OCI-LY3 (cell line): ENCODE measurements at regions not wholly inside any gene's neighbourhood (a gene's known extent, or its start where the extent isn't known, plus 50 kb on each side); places are given as distances from the start of the nearest gene placed in this dataset.

ENCODE experiments used
- H2AFZ ChIP-seq: fragments of 200-600, 300-600 bp; shearing (Covaris generic); 2 replicates; pipeline ENCODE4 v1.6.0; 2014; ENCODE audit warnings: antibody characterized with exemption, low read depth, low read length
- H3K27ac ChIP-seq: fragments of 200-600, 300-600 bp; sonication (generic); 2 replicates; pipeline ENCODE4 v1.5.1; 2014; ENCODE audit warnings: mild to moderate bottlenecking, low read length, moderate library complexity, mixed read lengths
- H3K27me3 ChIP-seq: fragments of 200-600, 300-600 bp; sonication (generic); 2 replicates; pipeline ENCODE4 v1.6.1; 2014; ENCODE audit warnings: low read depth, low read length, mixed read lengths
- H3K36me3 ChIP-seq: fragments of 200-600, 300-600 bp; sonication (generic); replicated peaks from 2 replicates; pipeline ENCODE3; 2014; ENCODE audit warnings: low read depth, low read length, mixed read lengths
- H3K4me1 ChIP-seq: fragments of 300-600, 200-600 bp; sonication (generic); 2 replicates; pipeline ENCODE4 v1.6.1; 2014; ENCODE audit warnings: low read length, mixed read lengths
- H3K4me2 ChIP-seq: fragments of 200-600, 300-600 bp; sonication (generic); 2 replicates; pipeline ENCODE4 v1.6.1; 2014; ENCODE audit warnings: low read length, mixed read lengths
- H3K4me3 ChIP-seq: fragments of 300-600, 200-600 bp; sonication (generic); 2 replicates; pipeline ENCODE4 v1.5.1; 2014; ENCODE audit warnings: antibody characterized with exemption, mild to moderate bottlenecking, low read length, moderate library complexity
- H3K79me2 ChIP-seq: fragments of 300-600, 200-600 bp; shearing (Covaris generic); 2 replicates; pipeline ENCODE4 v1.6.1; 2014; ENCODE audit warnings: mild to moderate bottlenecking, low read length, mixed read lengths
- H3K9ac ChIP-seq: fragments of 300-600, 200-600 bp; shearing (Covaris generic); 2 replicates; pipeline ENCODE4 v1.6.0; 2014; ENCODE audit warnings: mild to moderate bottlenecking, low read length, moderate library complexity
- H3K9me3 ChIP-seq: fragments of 200-600, 300-600 bp; shearing (Covaris generic); 2 replicates; pipeline ENCODE4 v1.6.1; 2014; ENCODE audit warnings: low read length, mixed read lengths; ENCODE audit not compliant: insufficient read depth
- H4K20me1 ChIP-seq: fragments of 200-600, 300-600 bp; sonication (generic); 2 replicates; pipeline ENCODE4 v1.6.1; 2016; ENCODE audit warnings: low read length, mixed read lengths; ENCODE audit not compliant: insufficient read depth
- CTCF ChIP-seq: fragments of 200-600, 300-600 bp; sonication (generic); IDR thresholded peaks from 2 replicates; pipeline ENCODE4 v1.5.1; 2014; ENCODE audit warnings: antibody characterized with exemption, low read length, low read depth
- EZH2phosphoT487 ChIP-seq: fragments of 200-600 bp; shearing (Covaris generic); IDR thresholded peaks from 2 replicates; pipeline ENCODE4 v1.6.1; 2018; ENCODE audit warnings: antibody characterized with exemption, mixed run types, low read depth

GRCh38 chr3:45317710-45318109 is 70.7 kb upstream of the LARS2 start:
- no peak overlapping the region for H3K9ac ChIP-seq
- no peaks in the 10 kb centered on the region for H3K36me3 ChIP-seq
- H3K9me3 ChIP-seq = no peaks in the 10 kb centered on the region
- no peak overlapping the region for H3K4me2 ChIP-seq
- no peaks in the 10 kb centered on the region for H4K20me1 ChIP-seq
- H3K79me2 ChIP-seq = no peaks in the 10 kb centered on the region
- TF ChIP-seq EZH2phosphoT487 = no peak
- TF ChIP-seq CTCF = no peak
- no peak overlapping the region for H3K27ac ChIP-seq
- no peak overlapping the region for H3K4me3 ChIP-seq
- H3K27me3 ChIP-seq = peaks cover 12% of the 10 kb centered on the region
- H2AFZ ChIP-seq = no peak overlapping the region
- no peaks in the 10 kb centered on the region for H3K4me1 ChIP-seq

- H3K4me2 ChIP-seq = no peak overlapping the region
- H3K36me3 ChIP-seq = no peaks in the 10 kb centered on the region
- no peaks in the 10 kb centered on the region for H3K79me2 ChIP-seq
- H3K27ac ChIP-seq = no peak overlapping the region
- H3K27me3 ChIP-seq = peaks cover 11% of the 10 kb centered on the region
- no peak overlapping the region for H3K4me3 ChIP-seq
- no peak overlapping the region for H2AFZ ChIP-seq
- no peaks in the 10 kb centered on the region for H3K4me1 ChIP-seq
- H4K20me1 ChIP-seq = no peaks in the 10 kb centered on the region
- H3K9me3 ChIP-seq = no peaks in the 10 kb centered on the region
- no peak overlapping the region for H3K9ac ChIP-seq
- TF ChIP-seq EZH2phosphoT487 (no peak), CTCF (no peak)
Measured at GRCh38 chr3:45318689-45319088, 69.7 kb upstream of the LARS2 start.

GRCh38 chr3:45319231-45319995 is 69.0 kb upstream of the LARS2 start:
- H2AFZ ChIP-seq = no peak overlapping the region
- no peaks in the 10 kb centered on the region for H4K20me1 ChIP-seq
- no peak overlapping the region for H3K4me3 ChIP-seq
- no peak overlapping the region for H3K27ac ChIP-seq
- peaks cover 12% of the 10 kb centered on the region for H3K27me3 ChIP-seq
- no peaks in the 10 kb centered on the region for H3K79me2 ChIP-seq
- H3K4me2 ChIP-seq = no peak overlapping the region
- H3K4me1 ChIP-seq = no peaks in the 10 kb centered on the region
- no peak overlapping the region for H3K9ac ChIP-seq
- no peaks in the 10 kb centered on the region for H3K9me3 ChIP-seq
- TF ChIP-seq CTCF (no peak), EZH2phosphoT487 (no peak)
- H3K36me3 ChIP-seq = no peaks in the 10 kb centered on the region

- H3K4me2 ChIP-seq = no peak overlapping the region
- no peaks in the 10 kb centered on the region for H3K4me1 ChIP-seq
- H3K36me3 ChIP-seq = no peaks in the 10 kb centered on the region
- no peaks in the 10 kb centered on the region for H3K9me3 ChIP-seq
- no peak overlapping the region for H2AFZ ChIP-seq
- H3K4me3 ChIP-seq = no peak overlapping the region
- H3K79me2 ChIP-seq = no peaks in the 10 kb centered on the region
- peaks cover 18% of the 10 kb centered on the region for H3K27me3 ChIP-seq
- no peak overlapping the region for H3K9ac ChIP-seq
- TF ChIP-seq EZH2phosphoT487 (no peak), CTCF (no peak)
- no peaks in the 10 kb centered on the region for H4K20me1 ChIP-seq
- H3K27ac ChIP-seq = no peak overlapping the region
Measured at GRCh38 chr3:45319996-45320305, 68.4 kb upstream of the LARS2 start.
